Smooth muscle cell (in vitro differentiated cells): ENCODE measurements at regions not wholly inside any gene's neighbourhood (a gene's known extent, or its start where the extent isn't known, plus 50 kb on each side); places are given as distances from the start of the nearest gene placed in this dataset.

Experiments
- DNase-seq: peaks from one replicate; lab custom pipeline; 2025; ENCODE audit not compliant: unreplicated experiment; lab: John Stamatoyannopoulos, UW
- H2AFZ ChIP-seq: fragments of 200-600 bp; sonication (generic); 2 replicates; pipeline ENCODE4 v1.6.0; 2016; ENCODE audit warnings: antibody characterized with exemption, low read depth, mild to moderate bottlenecking
- H3F3A ChIP-seq: fragments of 200-600 bp; sonication (generic); 2 replicates; pipeline ENCODE4 v1.6.0; 2017; ENCODE audit warnings: antibody characterized with exemption, low read depth
- H3K27ac ChIP-seq: fragments of 200-600 bp; sonication (generic); 2 replicates; pipeline ENCODE4 v1.5.1; 2016; ENCODE audit warnings: low read depth, mild to moderate bottlenecking
- H3K27me3 ChIP-seq: fragments of 200-600 bp; sonication (generic); 2 replicates; pipeline ENCODE4 v1.6.1; 2016; ENCODE audit warnings: low read depth, mild to moderate bottlenecking
- H3K36me3 ChIP-seq: fragments of 200-600 bp; sonication (generic); 2 replicates; pipeline ENCODE4 v1.5.1; 2016; ENCODE audit warnings: low read depth
- H3K4me1 ChIP-seq: fragments of 200-600 bp; sonication (generic); 2 replicates; pipeline ENCODE4 v1.5.1; 2016; ENCODE audit warnings: low read depth
- H3K4me2 ChIP-seq: fragments of 200-600 bp; sonication (generic); 2 replicates; pipeline ENCODE4 v1.6.0; 2016; ENCODE audit warnings: mild to moderate bottlenecking
- H3K4me3 ChIP-seq: fragments of 200-600 bp; sonication (generic); 2 replicates; pipeline ENCODE4 v1.5.1; 2016; ENCODE audit warnings: mild to moderate bottlenecking
- H3K79me2 ChIP-seq: fragments of 200-600 bp; sonication (generic); 2 replicates; pipeline ENCODE4 v1.6.0; 2016; ENCODE audit warnings: low read depth, mild to moderate bottlenecking
- H3K9ac ChIP-seq: fragments of 200-600 bp; sonication (generic); 2 replicates; pipeline ENCODE4 v1.6.0; 2016; ENCODE audit warnings: low read depth
- H3K9me3 ChIP-seq: fragments of 200-600 bp; sonication (generic); replicated peaks from 2 replicates; pipeline ENCODE4 v1.5.1; 2016; ENCODE audit warnings: low read depth
- H4K20me1 ChIP-seq: fragments of 200-600 bp; sonication (generic); 2 replicates; pipeline ENCODE4 v1.6.0; 2016; ENCODE audit warnings: low read depth
- CTCF ChIP-seq: fragments of 200-600 bp; sonication (generic); IDR thresholded peaks from 2 replicates; pipeline ENCODE4 v1.5.1; 2017; ENCODE audit warnings: borderline replicate concordance, mild to moderate bottlenecking, antibody characterized with exemption; ENCODE audit not compliant: insufficient read depth, poor library complexity, severe bottlenecking
- WGBS: methylation state at CpG from one replicate; pipeline ENCODE4 v1.1.7; 2016; ENCODE audit warnings: low lambda C conversion rate; 5-methylcytosine and 5-hydroxymethylcytosine counted together

GRCh38 chr4:162239992-162240769 lies 76.4 kb upstream of the FSTL5 start:
- Histone ChIP-seq H3K36me3 (no peaks in the 10 kb centered on the region), H4K20me1 (no peaks in the 10 kb centered on the region), H2AFZ (no peak overlapping the region), H3K4me2 (no peak overlapping the region), H3K27ac (no peak overlapping the region), H3K9me3 (no peaks in the 10 kb centered on the region), H3K27me3 (no peaks in the 10 kb centered on the region), H3K4me1 (no peaks in the 10 kb centered on the region), H3K9ac (no peak overlapping the region), H3F3A (no peaks in the 10 kb centered on the region), H3K4me3 (no peak overlapping the region), H3K79me2 (no peaks in the 10 kb centered on the region)
- no peak for TF ChIP-seq CTCF
- DNase-seq = no peak
- 90% methylated on average over 5 of the region's 5 CpGs for WGBS

- H4K20me1 ChIP-seq = no peaks in the 10 kb centered on the region
- H3F3A ChIP-seq = no peaks in the 10 kb centered on the region
- no peaks in the 10 kb centered on the region for H3K36me3 ChIP-seq
- H3K4me1 ChIP-seq = no peaks in the 10 kb centered on the region
- H3K9ac ChIP-seq = no peak overlapping the region
- TF ChIP-seq CTCF = no peak
- H3K27ac ChIP-seq = no peak overlapping the region
- H2AFZ ChIP-seq = no peak overlapping the region
- no peak overlapping the region for H3K4me2 ChIP-seq
- no peaks in the 10 kb centered on the region for H3K27me3 ChIP-seq
- DNase-seq = no peak
- 87% methylated on average over 2 of the region's 2 CpGs for WGBS
- no peaks in the 10 kb centered on the region for H3K79me2 ChIP-seq
- no peak overlapping the region for H3K4me3 ChIP-seq
- no peaks in the 10 kb centered on the region for H3K9me3 ChIP-seq
Measured at GRCh38 chr4:162237676-162238075, 73.9 kb upstream of the FSTL5 start.

- H3K4me1 ChIP-seq = no peaks in the 10 kb centered on the region
- TF ChIP-seq CTCF = no peak
- H3K36me3 ChIP-seq = no peaks in the 10 kb centered on the region
- no peak overlapping the region for H3K4me2 ChIP-seq
- H3F3A ChIP-seq = no peaks in the 10 kb centered on the region
- H3K9ac ChIP-seq = no peak overlapping the region
- WGBS = 63% methylated on average over 3 of the region's 3 CpGs
- H3K27ac ChIP-seq = no peak overlapping the region
- H3K79me2 ChIP-seq = no peaks in the 10 kb centered on the region
- H3K27me3 ChIP-seq = no peaks in the 10 kb centered on the region
- no peaks in the 10 kb centered on the region for H3K9me3 ChIP-seq
- no peaks in the 10 kb centered on the region for H4K20me1 ChIP-seq
- no peak for DNase-seq
- H2AFZ ChIP-seq = no peak overlapping the region
- no peak overlapping the region for H3K4me3 ChIP-seq
Measured at GRCh38 chr4:162234595-162234994, 70.8 kb upstream of the FSTL5 start.

- H3K9me3 ChIP-seq = no peaks in the 10 kb centered on the region
- H3K4me2 ChIP-seq = no peak overlapping the region
- no peak for TF ChIP-seq CTCF
- H2AFZ ChIP-seq = no peak overlapping the region
- H3K27ac ChIP-seq = no peak overlapping the region
- no peaks in the 10 kb centered on the region for H3F3A ChIP-seq
- H3K4me1 ChIP-seq = no peaks in the 10 kb centered on the region
- no peaks in the 10 kb centered on the region for H3K79me2 ChIP-seq
- H3K4me3 ChIP-seq = no peak overlapping the region
- no peak for DNase-seq
- H3K36me3 ChIP-seq = no peaks in the 10 kb centered on the region
- no peaks in the 10 kb centered on the region for H3K27me3 ChIP-seq
- no peak overlapping the region for H3K9ac ChIP-seq
- H4K20me1 ChIP-seq = no peaks in the 10 kb centered on the region
Measured at GRCh38 chr4:162232349-162232748, 68.5 kb upstream of the FSTL5 start.
